GM19351 (cell line): ENCODE measurements at regions not wholly inside any gene's neighbourhood (a gene's known extent, or its start where the extent isn't known, plus 50 kb on each side); places are given as distances from the start of the nearest gene placed in this dataset.

ENCODE experiments used
- ATAC-seq: cut with Tn5 transposase; IDR thresholded peaks from one replicate; pipeline ENCODE4 v1.9.1; 2021; ENCODE audit warnings: mild to moderate bottlenecking, moderate library complexity; ENCODE audit not compliant: unreplicated experiment

DNA sequence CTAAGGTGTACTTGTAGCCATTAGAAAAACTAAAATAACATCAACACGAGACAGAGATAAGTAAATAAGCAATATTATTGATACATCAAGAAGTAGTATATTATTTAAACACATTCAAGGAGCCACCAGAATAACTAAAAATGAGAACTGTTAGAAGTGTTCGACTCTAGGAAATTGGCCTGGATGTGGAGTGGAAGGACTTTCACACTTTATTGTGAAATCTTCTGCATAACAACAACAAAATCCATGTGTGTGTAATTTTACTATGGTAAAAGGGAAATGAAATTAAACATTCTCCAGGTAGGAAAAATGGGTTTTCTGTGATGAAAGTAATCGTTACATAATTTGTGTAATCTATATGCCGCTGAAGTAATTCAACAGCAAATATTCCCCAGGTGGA lies 96.3 kb upstream of the RNF152 start:
- ATAC-seq, result no peak

DNA sequence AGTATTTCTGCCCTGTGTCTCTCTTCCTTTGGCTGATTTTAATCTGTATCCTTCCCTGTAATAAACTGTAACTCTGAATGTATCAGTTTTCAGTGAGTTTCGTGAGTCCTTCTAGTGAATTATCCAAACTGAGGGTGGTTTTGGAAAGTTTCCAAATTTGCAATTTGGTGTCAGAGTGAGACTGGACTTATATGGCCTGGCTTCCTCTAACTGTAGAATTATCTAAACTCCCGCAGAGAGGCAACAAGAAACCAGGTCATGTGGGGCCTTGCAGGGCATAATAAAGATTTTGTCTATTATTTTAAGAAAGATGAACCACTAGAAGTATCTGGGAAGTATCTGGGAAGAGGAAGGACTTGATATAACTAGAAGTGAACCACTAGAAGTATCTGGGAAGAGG lies 95.3 kb upstream of the RNF152 start:
- no peak for ATAC-seq

DNA sequence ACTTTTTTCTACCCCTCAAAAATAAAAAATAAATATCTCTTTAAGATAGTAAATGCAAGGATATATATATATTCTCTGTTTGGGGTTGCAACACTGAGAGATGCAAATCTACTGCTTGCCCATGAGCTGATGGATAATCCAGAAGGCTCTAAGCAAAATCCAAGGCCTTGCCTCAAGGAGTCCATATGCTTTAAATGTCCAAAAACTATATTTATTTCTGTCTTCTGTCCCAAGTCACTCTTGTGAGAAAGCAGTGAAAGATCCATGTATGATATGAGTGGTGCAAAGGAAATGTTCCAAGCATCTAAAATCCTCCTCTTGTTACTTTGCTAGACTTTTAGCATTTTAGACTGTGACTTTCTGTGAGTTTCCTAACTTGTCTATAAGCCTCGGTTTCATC lies 92.9 kb upstream of the RNF152 start:
- ATAC-seq, result no peak

DNA sequence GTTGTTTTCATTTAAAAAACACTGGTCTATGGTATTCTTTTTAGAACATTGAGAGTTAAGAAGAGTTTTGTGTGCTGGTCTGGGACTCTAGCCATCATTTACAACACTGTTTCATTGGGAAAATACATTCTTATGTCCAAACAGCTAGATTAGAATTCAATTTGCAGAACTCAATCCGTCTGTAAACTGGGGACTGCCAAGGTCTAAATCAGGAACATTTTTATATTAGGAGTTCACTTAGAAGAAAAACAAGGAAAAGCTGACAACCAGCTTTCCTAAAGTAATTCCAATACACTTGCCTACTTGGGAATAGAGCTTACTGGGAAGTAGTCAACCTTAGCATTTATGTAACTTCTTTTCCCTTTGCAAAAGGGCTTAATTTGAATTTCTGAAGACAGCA lies 91.5 kb upstream of the RNF152 start:
- no peak for ATAC-seq

DNA sequence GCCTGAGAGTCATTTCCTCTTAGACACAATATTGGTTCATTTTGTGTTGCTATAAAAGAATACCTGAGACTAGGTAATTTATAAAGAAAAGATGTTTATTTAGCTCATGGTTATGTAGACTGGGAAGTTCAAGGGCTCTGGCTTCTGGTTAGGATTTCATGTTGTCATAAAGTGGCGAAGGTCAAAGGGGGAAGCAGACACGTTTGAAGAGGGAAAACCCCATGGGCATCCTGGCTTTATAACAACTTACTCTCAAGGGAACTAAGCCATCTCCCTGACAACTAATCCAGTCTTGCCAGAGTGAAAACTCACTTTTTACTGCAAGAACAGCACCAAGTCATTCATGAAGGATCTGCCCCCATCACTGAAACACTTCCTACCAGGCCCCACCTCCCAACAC lies 89.7 kb upstream of the RNF152 start:
- ATAC-seq, result no peak

DNA sequence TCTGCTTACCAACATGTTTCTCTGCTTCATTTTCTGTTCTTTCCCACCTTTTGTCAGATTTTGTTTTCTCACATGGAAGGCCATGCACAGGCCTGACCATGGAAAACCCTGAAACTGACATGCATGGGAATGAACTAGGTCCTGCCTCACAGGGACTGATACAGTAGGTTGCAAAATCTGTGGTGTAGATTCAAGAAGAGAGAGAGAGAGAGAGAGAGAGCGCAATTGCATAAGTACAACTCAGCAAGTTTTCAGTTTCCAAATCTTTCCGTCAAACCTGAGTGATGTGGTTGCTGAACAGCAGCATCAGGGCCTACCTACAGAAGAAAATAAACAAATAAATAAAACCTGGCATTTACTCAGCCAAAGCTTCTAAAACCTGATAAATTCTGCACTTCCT lies 87.5 kb upstream of the RNF152 start:
- ATAC-seq, result no peak

DNA sequence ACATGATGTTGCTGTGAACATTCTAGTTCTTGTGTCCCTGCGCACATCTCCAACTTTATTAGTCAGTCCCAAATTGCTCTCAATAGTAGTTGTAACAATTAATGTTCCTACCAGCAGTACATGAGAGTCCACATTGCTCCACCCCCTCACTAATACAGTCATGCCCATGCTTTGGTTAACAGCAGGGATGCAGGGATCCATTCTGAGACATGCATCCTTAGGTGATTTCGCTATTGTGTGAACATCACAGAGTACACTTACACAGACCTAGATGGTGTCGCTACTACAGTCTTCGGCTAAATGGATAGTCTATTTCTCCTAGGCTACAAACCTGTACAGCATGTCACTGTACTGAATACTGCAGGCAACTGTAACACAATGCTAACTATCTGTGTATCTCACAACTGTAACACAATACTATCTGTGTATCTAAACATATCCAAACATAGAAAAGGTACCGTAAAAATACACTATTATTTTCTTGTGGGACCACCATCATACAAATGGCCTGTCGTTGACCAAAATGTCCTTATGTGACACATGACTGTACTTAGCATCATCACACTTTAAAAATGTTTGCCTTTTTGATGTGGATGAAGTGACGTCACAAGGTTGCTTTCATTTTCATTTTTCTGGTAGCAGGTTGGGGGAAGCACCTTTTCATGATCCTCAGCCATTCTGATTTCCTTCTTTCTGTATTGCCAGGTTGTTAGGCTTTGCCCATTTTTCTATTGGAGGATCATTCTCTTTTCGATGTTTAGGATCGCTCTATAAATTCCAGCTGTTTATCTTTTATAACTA lies 82.9 kb upstream of the RNF152 start:
- ATAC-seq, result peak; percentile 47

DNA sequence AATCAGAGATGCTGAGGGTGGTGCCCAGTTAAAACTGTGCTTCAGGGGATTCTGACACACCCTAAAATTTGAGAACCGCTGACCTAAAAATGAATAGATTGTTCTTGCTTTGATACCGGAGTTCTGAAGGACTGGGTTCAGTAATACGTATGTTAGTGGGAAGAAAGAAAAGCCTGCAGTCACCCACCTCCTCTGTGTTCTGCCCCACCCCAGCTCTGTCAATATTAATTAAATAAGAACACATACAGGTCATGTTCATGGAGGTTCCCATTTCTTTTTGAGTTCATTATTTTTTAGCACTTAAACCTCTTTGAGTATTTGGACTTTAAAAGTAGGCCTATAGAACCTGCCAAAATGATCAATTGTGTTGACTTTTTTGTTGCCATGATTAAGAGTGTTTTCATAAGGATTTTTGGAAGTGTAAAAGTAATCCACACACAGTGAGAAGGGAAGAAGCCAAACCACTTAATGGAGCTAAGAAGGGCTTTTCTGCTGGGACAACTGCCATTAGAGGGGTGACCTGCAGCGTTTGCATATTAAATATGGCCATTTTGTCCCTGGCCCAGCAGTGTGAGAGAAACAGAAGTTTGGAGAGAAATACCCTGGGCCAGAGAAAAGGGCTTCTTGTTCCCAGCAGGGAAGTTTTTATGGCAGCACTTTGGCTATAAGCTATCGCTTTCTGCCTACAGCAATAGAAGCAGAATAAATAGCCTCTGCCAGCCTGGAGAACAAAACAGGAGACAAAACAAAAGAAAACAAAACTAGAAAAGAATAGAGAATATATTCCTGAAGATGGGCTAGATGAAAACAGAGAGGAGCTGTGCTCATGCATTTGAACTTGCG lies 80.7 kb upstream of the RNF152 start:
- no peak for ATAC-seq

DNA sequence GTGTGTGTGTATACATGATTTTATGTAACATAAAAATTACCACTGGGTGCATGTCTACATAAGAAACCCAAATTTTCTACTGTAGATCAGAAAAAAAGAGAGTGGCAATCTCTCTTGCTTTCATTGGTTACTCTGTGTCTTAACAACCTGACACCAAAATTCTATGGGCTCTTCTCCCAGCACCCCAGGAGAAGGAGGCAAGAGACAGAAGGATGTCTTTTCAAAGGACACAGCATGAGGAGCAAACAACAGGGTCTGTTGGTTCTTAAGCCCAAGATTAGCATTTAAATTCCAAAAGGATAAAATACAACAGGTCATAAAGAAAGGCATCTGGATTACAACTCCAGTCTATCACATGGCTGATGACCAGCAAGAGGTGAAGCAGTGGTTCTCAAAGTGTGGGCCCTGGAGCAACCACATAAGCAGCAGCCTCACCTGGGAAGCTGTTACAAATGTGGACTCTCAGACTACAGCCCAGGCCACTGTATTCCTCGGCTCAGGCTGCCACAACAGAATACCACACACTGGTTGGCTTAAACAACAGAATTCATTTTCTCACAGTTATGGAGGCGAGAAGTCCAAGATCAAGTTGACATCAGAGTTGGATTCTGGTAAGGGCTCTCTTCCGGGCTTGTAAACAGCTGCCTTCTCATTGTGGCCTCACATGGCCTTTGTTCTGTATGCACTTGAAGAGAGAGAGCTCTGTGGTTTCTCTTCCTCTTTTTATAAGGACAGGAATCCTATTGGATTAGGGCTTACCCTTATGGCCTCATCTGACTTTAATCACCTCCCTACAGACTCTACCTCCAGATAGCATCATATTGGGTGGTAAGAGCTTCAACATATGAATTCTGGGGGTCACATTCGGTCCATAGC lies 79.8 kb upstream of the RNF152 start:
- peak; percentile 92 for ATAC-seq

DNA sequence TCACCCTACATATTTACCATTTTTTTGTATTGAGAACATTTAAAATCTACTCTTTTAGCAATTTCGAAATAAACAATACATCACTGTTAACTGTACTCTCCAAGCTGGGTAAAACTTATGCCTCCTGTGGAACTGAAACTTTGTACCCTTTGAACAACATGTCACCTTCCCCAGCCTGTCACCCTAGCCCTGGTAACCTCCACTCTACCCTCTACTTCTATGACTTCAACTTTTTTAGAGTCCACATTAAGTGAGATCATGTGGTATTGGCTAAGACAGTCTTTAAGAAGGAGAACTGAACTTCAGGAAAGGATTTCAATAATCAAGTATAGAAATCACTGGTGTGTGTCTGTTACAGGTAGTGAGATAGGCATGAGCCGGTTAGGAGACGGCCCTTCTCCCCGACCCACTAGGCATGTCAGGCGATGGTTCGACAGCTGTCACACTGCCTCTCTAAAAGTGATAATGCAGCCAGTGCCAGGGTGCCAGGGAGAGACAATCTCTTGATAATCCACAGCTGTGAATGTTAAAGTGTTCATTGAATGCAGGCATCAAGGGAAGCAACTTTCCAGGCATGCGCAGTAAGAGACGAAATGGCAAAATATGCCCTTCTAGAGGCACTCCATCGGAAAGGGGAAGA lies 74.6 kb upstream of the RNF152 start:
- ATAC-seq, result no peak

DNA sequence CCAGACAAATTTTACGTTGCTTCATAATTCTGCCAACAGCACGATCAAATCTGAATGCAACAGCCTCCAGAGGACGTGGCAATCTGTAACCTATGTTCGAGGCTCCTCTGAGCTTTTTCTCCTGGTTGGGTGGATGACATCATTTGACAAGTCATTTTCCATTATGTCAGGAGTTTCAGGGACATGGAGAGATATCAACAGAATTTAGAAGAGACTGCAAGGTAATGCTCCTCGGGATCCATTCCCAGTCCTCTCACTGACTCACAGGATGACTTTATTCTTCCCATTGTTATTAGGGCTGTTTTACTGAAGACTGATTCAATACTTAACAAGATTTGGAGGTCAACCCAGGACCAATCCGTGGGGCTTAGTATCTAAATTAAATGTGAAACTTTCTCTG lies 72.5 kb upstream of the RNF152 start:
- ATAC-seq, result no peak

DNA sequence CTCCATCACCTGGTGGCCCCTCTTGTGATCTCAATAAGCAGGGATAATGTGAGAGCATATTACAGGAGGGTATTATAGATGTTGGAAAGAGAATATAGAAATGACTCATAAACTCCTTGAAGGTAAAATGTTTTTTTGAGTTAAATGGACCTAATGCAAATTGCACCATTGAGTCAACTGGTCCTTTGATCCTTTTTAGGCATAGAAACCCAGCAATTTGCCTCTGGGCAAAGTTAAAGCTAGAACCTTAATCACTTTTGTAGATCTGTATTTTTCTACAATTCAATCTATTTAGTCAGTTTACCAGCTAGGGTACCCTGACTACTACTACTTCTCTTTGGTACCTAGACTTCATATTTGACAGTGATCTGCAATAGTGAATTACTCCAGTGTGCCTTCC lies 71.8 kb upstream of the RNF152 start:
- no peak for ATAC-seq

DNA sequence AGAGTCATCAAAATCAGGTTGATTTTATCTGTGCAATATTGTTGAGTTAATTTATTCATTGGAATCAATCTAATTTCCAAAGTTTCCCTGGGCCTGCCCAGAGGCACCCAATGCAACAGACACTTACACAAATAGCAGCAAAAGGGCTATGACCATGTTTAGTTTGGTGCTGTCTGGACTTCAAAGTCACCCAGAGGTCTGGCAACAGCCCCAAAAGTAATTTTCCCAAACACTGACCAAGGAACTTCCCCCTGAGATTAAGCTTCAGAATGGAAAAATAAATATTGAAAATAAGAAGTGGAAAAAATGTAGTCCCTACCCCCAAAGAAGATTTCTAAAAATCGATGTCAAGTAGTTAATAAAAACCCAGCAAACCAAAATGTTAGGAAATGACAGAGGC lies 70.9 kb upstream of the RNF152 start:
- ATAC-seq, result no peak

DNA sequence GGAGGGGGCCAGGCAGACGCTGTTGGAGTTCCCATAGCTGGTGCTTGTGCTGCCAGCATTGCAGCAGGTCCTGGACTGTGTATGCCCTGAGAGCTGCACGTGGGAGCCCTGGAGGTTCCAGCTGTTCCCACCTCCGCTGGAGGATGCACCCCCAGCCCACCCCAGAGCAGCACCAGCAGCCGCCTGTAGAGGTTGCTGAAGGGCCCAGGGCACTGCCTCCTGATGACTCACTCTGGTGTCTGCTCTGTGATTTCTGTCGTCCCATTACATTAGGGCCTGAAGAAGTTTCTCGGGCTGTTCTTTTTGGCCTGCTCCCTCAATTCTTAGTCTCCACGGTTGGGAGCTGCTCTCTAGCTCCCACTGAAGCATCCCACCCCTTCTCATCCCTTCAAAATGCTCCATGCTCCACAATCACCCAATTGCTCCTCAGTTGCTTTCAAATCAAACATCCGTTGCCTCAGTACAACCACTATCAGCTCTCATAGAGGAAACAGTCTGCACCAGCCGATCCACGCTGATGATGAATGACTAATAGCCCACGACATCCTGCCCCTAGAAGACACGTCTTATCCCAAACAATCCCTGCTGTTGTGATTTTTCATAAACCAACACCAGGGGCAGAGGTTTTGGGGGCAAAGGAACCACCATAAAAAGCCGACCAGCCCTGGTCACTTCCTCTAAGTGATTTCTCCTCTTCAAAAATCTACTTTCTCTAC lies 65.2 kb upstream of the RNF152 start:
- no peak for ATAC-seq

DNA sequence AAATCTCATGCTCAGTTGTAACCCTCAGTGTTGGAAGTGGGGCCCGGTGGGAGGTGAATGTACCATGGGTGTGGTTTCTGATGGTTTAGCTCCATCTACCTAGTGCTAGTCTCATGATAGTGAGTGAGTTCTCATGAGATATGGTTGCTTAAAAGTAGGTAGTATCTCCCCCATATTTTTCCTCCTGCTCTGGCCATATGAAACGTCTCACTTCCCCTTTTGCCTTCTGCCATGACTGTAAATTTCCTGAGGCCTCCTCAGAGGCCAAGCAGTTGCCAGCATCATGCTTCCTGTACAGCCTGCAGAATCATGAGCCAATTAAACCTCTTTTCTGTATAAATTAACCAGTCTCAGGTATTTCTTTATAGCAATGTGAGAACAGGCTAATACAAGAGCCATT lies 62.8 kb upstream of the RNF152 start:
- ATAC-seq, result peak; percentile 55

DNA sequence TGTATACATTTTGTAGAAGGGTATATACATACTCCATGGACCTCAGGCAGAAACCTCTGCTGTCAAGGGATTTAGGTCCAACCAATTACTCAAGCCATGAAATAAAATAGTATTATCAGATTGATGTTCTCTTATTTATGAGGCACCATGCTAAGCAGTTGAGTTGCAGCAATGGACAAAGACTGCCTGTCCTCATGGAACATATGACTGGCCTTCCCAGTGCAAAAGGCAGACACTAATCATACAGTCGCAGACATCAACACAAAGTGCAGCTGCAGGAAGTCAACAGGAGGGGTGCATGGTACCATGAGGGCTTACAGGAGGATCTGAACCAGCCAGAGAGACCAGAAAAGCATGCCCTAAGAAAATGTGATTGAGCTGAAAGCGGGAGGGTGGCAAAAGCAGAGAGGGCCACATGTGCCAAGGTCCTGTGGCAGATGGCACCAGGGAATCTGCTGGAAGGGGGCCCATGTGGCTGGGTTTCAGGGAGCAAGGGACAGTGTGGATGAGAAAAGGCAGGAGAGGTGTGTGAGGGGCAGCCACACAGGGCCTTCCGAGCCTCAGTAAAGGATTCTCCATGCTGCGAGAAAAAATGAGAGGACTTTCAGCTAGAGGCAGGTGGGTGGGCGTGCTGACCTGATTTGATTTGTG lies 61.4 kb upstream of the RNF152 start:
- ATAC-seq, result no peak

DNA sequence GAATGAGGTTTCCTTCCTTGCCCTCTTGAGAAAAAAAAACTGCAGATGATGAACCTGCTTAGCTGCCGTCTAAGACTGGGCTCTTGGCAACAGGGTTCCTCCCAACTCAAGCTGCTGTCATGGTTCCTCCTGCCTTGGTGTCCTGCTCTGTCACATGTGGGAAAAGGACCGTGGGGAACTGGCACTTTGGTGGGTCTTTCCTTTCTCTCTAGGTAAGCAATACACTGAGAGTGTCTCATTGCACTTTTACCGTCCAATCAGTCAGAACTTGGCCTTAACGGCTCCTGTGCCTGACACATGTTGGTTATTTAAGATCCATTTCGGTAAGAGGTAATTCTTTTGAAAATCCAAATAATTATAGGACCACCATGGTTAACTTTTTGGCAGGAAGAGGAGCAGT lies 60.8 kb upstream of the RNF152 start:
- ATAC-seq, result no peak

DNA sequence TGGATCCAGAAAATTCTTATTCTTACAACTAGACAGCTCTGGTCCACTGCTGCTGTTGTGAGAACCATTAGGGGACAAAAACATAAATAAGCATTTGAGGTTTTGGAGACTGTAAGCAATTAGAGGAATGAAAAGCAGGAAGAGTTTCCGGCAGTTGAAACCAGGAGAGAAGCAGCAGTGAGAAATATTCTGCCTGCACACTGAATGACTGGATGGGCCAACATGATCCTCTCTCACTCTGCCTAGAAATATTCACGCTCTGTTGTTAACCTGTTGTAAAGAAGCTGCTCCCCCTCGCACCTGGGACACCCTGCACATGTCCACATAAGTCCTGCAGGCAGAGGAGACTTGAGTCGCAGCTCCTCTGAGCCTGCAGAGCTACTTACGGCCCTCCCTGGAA lies 60.4 kb upstream of the RNF152 start:
- ATAC-seq, result no peak

DNA sequence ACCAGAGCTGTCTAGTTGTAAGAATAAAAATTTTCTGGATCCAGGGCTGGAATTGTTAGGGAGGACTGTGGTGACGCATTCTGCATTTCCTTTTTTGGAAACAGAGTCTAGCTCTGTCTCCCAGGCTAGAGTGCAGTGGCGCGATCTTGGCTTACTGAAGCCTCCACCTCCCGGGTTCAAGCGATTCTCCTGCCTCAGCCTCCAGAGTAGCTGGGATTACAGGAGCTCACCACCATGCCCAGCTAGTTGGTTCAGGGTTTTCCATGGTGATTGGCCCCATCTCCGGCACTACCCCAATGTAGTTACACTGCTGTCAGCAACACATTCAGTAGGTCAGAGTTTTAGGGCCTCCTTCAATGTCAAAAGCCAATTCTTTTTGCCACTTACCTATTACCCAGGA lies 58.6 kb upstream of the RNF152 start:
- no peak for ATAC-seq

DNA sequence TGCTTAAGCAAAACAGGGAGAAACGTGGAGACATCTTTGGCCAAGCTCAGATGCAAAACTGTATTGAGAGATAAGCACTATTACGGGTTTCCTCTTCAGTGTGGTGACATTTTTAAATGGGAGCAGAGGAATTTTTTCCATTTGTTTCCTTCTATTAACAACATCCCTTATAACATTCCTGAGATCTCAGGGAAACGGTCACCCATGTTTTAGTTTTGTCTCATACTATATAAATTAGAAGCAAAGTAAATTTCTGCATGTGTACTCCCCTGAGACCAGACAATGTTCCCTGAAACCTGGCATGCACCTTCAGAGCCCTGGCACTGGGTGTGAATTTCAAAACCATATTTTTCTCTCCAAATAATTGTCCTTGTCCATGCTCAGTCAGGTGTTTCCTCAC lies 57.6 kb upstream of the RNF152 start:
- no peak for ATAC-seq
